ENCODE measurements at regions not wholly inside any gene's neighbourhood (a gene's known extent, or its start where the extent isn't known, plus 50 kb on each side); places are given as distances from the start of the nearest gene placed in this dataset.

DNA sequence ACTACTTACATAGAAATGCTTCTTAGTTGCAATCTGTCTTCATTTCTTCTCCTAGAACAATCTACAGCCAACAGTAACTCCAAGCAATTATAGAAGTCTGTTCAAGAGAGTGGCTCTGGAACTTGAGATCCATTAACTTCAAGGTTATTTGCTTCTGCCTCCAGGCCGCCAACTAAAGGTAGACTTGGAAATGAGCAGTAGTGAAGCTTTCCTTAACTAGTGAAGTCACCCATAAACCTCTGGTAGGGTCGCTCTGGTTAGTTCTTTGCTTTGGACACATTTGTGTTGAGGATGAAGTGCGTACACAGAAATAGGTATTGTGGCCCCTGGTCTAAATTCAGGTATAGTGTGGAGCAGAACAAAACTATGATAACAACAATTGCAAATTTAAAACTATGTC, 809.9 kb upstream of the RGS18 start:
- TF ChIP-seq EZH2 (IDR thresholded peaks at IDR 0.05) (no peak), POLR2AphosphoS5 (IDR thresholded peaks at IDR 0.05; ENCODE audit: borderline replicate concordance, low read depth, low read length) (no peak)
